ENCODE measurements at regions not wholly inside any gene's neighbourhood (a gene's known extent, or its start where the extent isn't known, plus 50 kb on each side); places are given as distances from the start of the nearest gene placed in this dataset.
"Not testable (repeated sequence)": the region's sequence is repeated elsewhere in the genome, so short reads cannot be mapped to it uniquely, and the experiment has no call there.

DNA sequence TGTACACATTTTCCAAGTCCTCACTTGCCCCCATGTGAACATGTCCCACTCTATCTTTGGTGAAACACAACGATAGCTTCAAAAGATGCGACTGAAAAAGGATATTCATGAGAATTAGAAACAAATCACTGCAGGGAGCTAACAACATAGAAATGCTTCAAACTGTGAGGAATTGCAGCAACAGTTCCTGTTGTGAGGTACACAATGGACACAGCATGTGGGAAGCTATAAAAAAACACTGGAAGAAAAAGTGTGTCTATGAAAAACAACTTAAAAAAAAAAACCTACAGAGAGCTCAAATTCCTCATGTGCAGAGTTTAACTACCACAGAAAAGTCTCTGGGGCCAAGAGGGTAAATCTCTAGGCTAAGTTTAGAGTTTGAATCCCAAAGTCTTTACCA lies 51.6 kb upstream of the BLTP1 start:
- H3K9me3 ChIP-seq (ENCODE audit: control insufficient read depth, low read length, poor library complexity, severe bottlenecking): no peaks in the 10 kb centered on the region
- H3K4me1 Mint-ChIP-seq: no peaks in the 10 kb centered on the region
- peaks cover 4% of the 10 kb centered on the region for H3K36me3 Mint-ChIP-seq (ENCODE audit: low read depth)

DNA sequence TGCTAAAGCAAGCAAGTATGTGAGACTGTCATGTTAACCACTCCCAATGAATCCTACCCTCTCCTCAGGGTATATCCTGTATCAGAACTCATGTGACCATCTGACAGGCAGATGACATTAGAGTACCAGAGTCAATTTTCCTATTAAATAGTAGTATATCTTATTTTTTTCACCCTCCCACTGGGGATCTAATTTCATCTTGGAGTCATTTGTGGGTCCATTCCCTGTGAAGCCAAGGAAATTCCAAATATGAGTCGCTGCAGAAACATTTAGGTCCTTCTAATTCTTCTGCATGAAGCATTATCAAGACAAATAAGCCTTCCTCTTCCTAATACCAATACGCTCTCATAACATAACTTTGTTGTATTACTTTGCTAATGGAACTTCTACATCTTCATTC lies 52.2 kb upstream of the BLTP1 start:
- DNase-seq (no peak), ATAC-seq (no peak)
- H3K36me3 Mint-ChIP-seq (ENCODE audit: low read depth): peaks cover 7% of the 10 kb centered on the region
- no peaks in the 10 kb centered on the region for H3K9me3 ChIP-seq (ENCODE audit: control insufficient read depth, low read length, poor library complexity, severe bottlenecking)
- peaks cover 21% of the 10 kb centered on the region for H3K27me3 Mint-ChIP-seq
- no peaks in the 10 kb centered on the region for H3K4me1 Mint-ChIP-seq
- no peak overlapping the region for H3K4me3 Mint-ChIP-seq
- no peak overlapping the region for H3K27ac Mint-ChIP-seq

More for the DNA sequence above, 51.6 kb upstream of the BLTP1 start:
- Mint-ChIP-seq H3K27ac (no peak overlapping the region), H3K4me3 (no peak overlapping the region), H3K27me3 (peaks cover 21% of the 10 kb centered on the region)
- DNase-seq: no peak
- no peak for ATAC-seq

DNA sequence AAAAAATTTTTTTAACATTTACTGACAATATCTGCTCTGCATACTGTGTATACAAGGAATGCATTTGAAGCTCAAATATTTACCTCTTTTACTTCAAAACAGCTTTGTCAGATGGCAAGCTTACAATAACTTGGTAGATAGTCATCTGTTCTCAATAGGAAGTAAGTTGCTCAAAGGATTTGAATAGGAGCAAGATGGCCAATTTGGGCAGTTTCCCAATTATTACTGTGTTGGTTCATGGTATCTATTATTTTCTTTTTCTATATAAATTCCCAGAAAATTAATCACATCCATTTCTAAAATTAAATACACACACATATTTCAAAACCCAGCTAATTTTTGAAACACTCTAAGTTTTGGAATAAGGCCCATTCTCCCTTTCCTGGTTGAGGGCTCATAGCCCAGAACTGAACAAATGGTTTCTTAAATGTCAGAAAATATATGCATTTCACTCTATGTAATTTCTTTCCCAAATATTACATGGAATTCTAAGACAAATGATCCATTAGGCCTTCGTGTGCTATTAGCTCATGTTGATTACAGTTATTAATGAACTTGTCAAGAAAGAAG lies 60.2 kb upstream of the BLTP1 start:
- peaks cover 18% of the 10 kb centered on the region for H3K27me3 Mint-ChIP-seq
- H3K9me3 ChIP-seq (ENCODE audit: control insufficient read depth, low read length, poor library complexity, severe bottlenecking): no peaks in the 10 kb centered on the region
- no peaks in the 10 kb centered on the region for H3K4me1 Mint-ChIP-seq
- no peak overlapping the region for H3K27ac Mint-ChIP-seq
- ATAC-seq (no peak), DNase-seq (no peak)
- H3K4me3 Mint-ChIP-seq: no peak overlapping the region
- H3K36me3 Mint-ChIP-seq (ENCODE audit: low read depth): peaks cover 4% of the 10 kb centered on the region

DNA sequence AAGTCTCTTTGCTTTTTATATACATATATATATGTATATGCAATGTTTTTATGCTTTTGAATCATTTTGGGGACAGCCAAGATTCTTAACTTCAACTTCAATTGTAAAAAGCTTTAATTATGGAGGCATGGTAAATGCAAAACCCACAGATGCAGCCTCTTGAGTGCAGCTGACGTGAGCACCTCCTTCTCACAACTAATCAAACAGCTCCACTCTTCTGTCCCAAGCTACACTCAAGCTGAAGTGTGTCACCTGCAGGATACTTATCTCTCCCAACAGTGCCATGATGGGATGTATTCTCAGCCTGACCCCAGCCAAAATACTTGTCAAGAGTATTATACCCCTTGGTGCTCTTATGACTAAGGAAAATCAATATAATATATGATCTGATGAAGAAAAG lies 60.7 kb upstream of the BLTP1 start:
- ATAC-seq: no peak
- Mint-ChIP-seq H3K4me3 (no peak overlapping the region), H3K4me1 (no peaks in the 10 kb centered on the region), H3K27me3 (peaks cover 18% of the 10 kb centered on the region), H3K36me3 (ENCODE audit: low read depth) (peaks cover 4% of the 10 kb centered on the region), H3K27ac (no peak overlapping the region)
- no peak for DNase-seq
- H3K9me3 ChIP-seq (ENCODE audit: control insufficient read depth, low read length, poor library complexity, severe bottlenecking): no peaks in the 10 kb centered on the region

DNA sequence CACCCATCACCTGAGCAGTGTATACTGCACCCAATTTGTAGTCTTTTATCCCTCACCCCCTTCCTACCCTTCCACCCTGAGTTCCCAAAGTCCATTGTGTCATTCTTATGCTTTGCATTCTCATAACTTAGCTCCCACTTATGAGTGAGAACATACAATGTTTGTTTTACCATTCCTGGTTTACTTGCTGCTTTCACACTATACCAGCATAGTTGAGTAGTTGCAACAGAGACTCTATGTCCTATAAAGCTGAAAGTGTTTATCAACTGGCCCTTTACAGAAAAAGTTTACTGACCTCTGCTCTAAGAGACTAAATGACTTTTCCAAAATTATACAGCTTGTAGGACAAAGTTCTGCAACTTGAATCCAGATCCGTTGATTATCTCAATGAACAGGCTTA lies 61.1 kb upstream of the BLTP1 start:
- no peak overlapping the region for H3K27ac Mint-ChIP-seq
- no peaks in the 10 kb centered on the region for H3K4me1 Mint-ChIP-seq
- H3K36me3 Mint-ChIP-seq (ENCODE audit: low read depth): peaks cover 4% of the 10 kb centered on the region
- ATAC-seq (no peak), DNase-seq (no peak)
- no peaks in the 10 kb centered on the region for H3K9me3 ChIP-seq (ENCODE audit: control insufficient read depth, low read length, poor library complexity, severe bottlenecking)
- H3K4me3 Mint-ChIP-seq: no peak overlapping the region
- H3K27me3 Mint-ChIP-seq: peaks cover 18% of the 10 kb centered on the region

DNA sequence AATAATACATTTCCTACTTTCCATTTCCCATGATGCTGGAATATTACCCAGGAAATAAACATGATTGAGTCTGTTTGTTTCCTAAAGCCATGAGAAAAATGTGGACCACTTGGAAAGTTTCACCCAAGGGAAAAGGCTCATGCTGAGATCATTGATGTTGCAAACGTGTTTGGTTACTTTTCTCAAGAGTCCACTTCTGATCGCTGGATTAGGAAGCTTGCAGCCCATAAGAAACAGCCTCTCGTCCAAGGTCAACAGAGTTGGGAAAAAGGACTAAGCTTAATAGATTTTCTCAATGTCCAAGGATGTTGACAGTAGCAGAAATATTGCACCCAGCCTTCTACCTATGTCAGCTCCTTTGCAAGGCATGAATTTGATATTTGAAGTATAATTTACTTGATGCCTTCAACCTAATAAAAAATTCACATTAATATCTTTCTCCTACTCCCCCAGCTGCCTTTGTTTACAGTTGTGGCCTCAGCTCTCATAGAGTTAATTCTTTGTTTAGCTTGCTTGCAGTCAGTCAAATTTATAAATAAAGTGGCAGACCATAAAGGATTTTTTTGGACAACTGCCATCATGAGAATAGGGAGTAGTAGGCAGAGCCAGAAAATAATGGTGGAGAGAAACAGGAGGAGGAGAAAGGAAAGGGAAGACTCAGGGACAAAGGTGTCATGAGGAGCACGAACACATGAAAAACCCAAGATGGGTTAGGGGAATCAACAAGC lies 65.6 kb upstream of the BLTP1 start:
- peaks cover 10% of the 10 kb centered on the region for H3K27me3 Mint-ChIP-seq
- no peaks in the 10 kb centered on the region for H3K36me3 Mint-ChIP-seq (ENCODE audit: low read depth)
- no peak overlapping the region for H3K4me3 Mint-ChIP-seq
- no peak overlapping the region for H3K27ac Mint-ChIP-seq
- no peaks in the 10 kb centered on the region for H3K4me1 Mint-ChIP-seq
- DNase-seq (no peak), ATAC-seq (no peak)
- no peaks in the 10 kb centered on the region for H3K9me3 ChIP-seq (ENCODE audit: control insufficient read depth, low read length, poor library complexity, severe bottlenecking)

DNA sequence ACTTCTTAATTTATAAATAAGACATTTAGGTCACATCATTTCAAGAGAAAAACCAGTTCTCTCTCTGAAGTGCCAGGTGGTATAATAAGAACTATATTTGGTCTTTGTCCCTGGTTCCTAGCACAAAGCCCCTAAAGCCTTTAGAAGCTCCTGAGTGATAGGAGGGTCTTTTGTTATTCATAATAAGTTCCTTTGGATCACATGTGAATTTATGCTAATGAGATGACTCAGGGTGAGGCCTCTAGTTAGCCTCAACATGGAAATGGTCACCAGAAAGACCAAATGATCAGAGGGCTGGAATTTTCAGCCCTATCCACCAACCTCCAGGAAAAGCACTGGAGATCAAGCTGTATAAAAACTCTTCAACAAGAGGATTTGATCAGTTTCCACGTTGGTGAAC lies 68.1 kb upstream of the BLTP1 start:
- no peak for ATAC-seq

GRCh38 chr4:122083351-122083750 lies 68.8 kb upstream of the BLTP1 start:
- DNase-seq: no peak
- Mint-ChIP-seq H3K4me3 (no peak overlapping the region), H3K27ac (no peak overlapping the region), H3K36me3 (ENCODE audit: low read depth) (peaks cover 3% of the 10 kb centered on the region), H3K27me3 (peaks cover 11% of the 10 kb centered on the region), H3K4me1 (no peaks in the 10 kb centered on the region)
- no peak for ATAC-seq
- no peaks in the 10 kb centered on the region for H3K9me3 ChIP-seq (ENCODE audit: control insufficient read depth, low read length, poor library complexity, severe bottlenecking)

More for the DNA sequence above, 68.1 kb upstream of the BLTP1 start:
- Mint-ChIP-seq H3K4me1 (no peaks in the 10 kb centered on the region), H3K27me3 (peaks cover 17% of the 10 kb centered on the region), H3K27ac (no peak overlapping the region), H3K4me3 (no peak overlapping the region), H3K36me3 (ENCODE audit: low read depth) (peaks cover 3% of the 10 kb centered on the region)
- no peak for DNase-seq
- no peaks in the 10 kb centered on the region for H3K9me3 ChIP-seq (ENCODE audit: control insufficient read depth, low read length, poor library complexity, severe bottlenecking)

DNA sequence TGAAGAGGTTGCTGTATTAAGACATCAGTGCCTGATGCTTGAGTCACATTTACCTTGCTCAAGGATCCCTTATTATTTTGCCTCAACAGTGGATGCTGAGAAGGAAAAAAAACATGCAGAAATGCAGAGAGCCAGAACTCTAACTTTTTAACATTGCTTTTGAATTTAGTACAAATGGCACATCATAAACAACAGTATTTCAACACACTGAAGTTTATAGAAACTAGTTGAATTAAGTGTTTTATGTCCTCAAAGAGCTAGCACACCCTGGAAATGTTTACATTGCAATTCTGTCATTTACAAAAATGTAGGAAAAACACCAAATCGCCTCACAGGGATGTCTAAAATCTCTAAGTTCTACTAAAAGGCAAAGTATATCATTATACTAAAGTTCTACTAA lies 69.5 kb upstream of the BLTP1 start:
- DNase-seq: no peak
- Mint-ChIP-seq H3K4me1 (no peaks in the 10 kb centered on the region), H3K36me3 (ENCODE audit: low read depth) (peaks cover 3% of the 10 kb centered on the region), H3K4me3 (no peak overlapping the region), H3K27ac (no peak overlapping the region), H3K27me3 (peaks cover 7% of the 10 kb centered on the region)
- no peak for ATAC-seq
- H3K9me3 ChIP-seq (ENCODE audit: control insufficient read depth, low read length, poor library complexity, severe bottlenecking): no peaks in the 10 kb centered on the region

DNA sequence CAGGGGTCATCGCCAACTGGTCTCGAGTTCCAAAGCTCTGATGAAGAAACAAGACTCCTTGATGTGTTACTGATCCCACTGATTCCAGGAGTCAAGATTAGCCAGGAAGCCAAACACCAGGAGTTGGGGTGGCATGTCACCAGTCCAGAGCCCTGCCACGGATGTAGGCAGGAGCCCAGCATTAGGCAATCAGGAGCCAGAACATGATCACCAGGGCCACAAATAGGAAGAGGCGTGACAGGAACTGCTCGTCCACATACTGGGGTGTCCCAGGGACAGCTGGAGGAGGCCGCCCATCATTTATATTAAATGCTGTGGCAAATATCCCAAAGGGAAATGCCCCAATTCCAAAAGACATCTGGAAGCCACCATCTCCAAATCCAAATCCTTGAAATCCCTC lies 74.5 kb upstream of the BLTP1 start:
- not testable (repeated sequence) for H3K27ac Mint-ChIP-seq; ATAC-seq; H3K9me3 ChIP-seq (ENCODE audit: control insufficient read depth, low read length, poor library complexity, severe bottlenecking); H3K4me3 Mint-ChIP-seq; H3K36me3 Mint-ChIP-seq (ENCODE audit: low read depth); DNase-seq; H3K4me1 Mint-ChIP-seq
- peaks cover 14% of the 10 kb centered on the region for H3K27me3 Mint-ChIP-seq

DNA sequence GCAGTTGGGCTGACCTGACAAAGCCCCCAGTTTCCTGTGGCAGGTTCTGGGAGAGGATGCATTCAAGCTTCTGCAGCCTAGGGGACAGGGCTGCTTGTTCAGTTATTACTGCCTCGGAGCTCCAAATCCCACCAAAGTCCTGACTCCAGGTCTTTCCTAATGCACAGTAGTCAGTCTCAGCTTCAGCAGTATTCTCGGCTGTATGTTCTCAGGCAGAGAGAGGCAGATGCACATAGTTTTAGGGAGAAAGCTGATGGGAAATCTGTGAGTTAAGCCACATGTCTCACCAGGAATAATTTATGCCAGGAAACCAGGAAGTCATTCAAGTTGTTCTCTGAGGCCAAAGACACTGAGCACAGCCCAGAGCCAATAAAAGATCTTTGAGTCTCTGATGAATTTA lies 75.3 kb upstream of the BLTP1 start:
- H3K9me3 ChIP-seq (ENCODE audit: control insufficient read depth, low read length, poor library complexity, severe bottlenecking); DNase-seq; ATAC-seq; H3K27ac Mint-ChIP-seq; H3K36me3 Mint-ChIP-seq (ENCODE audit: low read depth); H3K4me3 Mint-ChIP-seq; H3K4me1 Mint-ChIP-seq: not testable (repeated sequence)
- H3K27me3 Mint-ChIP-seq: peaks cover 20% of the 10 kb centered on the region

GRCh38 chr4:122073615-122074014 lies 78.5 kb upstream of the BLTP1 start:
- Mint-ChIP-seq H3K4me3 (no peak overlapping the region), H3K4me1 (no peaks in the 10 kb centered on the region), H3K36me3 (ENCODE audit: low read depth) (peaks cover 2% of the 10 kb centered on the region), H3K27me3 (peaks cover 31% of the 10 kb centered on the region), H3K27ac (no peak overlapping the region)
- ATAC-seq (no peak), DNase-seq (no peak)
- H3K9me3 ChIP-seq (ENCODE audit: control insufficient read depth, low read length, poor library complexity, severe bottlenecking): no peaks in the 10 kb centered on the region

DNA sequence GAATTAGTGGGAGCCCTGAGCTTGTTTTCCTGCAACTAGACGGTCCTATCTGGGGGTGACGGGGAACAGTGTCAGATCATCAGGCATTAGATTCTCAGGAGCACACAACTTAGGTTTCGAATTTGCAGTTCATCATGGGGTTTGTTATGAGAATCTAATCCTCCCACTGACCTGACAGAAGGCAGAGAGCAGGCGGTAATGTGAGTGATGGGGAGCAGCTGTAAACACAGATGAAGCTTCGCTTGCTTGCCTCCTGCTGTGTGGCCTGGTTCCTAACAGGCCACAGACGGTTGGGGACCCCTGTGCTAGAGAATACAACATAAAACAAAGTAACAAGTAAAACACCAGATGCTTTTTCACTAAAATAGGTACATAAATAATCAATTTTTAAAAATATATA lies 86.2 kb upstream of the BLTP1 start:
- no peaks in the 10 kb centered on the region for H3K9me3 ChIP-seq (ENCODE audit: control insufficient read depth, low read length, poor library complexity, severe bottlenecking)
- DNase-seq (no peak), ATAC-seq (no peak)
- Mint-ChIP-seq H3K4me1 (no peaks in the 10 kb centered on the region), H3K27me3 (peaks cover 17% of the 10 kb centered on the region), H3K36me3 (ENCODE audit: low read depth) (no peaks in the 10 kb centered on the region), H3K27ac (no peak overlapping the region), H3K4me3 (no peak overlapping the region)

GRCh38 chr4:122065149-122065548 lies 87.0 kb upstream of the BLTP1 start:
- Mint-ChIP-seq H3K4me1 (no peaks in the 10 kb centered on the region), H3K36me3 (ENCODE audit: low read depth) (no peaks in the 10 kb centered on the region), H3K27me3 (peaks cover 17% of the 10 kb centered on the region), H3K4me3 (no peak overlapping the region), H3K27ac (no peak overlapping the region)
- ATAC-seq (no peak), DNase-seq (no peak)
- H3K9me3 ChIP-seq (ENCODE audit: control insufficient read depth, low read length, poor library complexity, severe bottlenecking): no peaks in the 10 kb centered on the region

Data from T-helper 17 cell (primary cell).